Activated T-cell treated with anti-CD3 and anti-CD28 coated beads, Interleukin-2, amount 50 U/mL, for 48 hours (primary cell): ENCODE measurements at regions not wholly inside any gene's neighbourhood (a gene's known extent, or its start where the extent isn't known, plus 50 kb on each side); places are given as distances from the start of the nearest gene placed in this dataset.
"Not testable (repeated sequence)": the region's sequence is repeated elsewhere in the genome, so short reads cannot be mapped to it uniquely, and the experiment has no call there.

Experiments used
- DNase-seq, 2 experiments: peaks; one replicate each; pipeline ENCODE4 v3.0.0-alpha.2; 2020

- no peak for DNase-seq
Measured at GRCh38 chr16:27600381-27600780, 50.4 kb downstream of the KATNIP start.

- no peak for DNase-seq
Measured at GRCh38 chr16:27602103-27602502, 52.2 kb downstream of the KATNIP start.

GRCh38 chr16:27605500-27606106 lies 55.7 kb downstream of the KATNIP start:
- DNase-seq, result peak; percentile 19 to 23

- DNase-seq, result no peak
Measured at GRCh38 chr16:27611340-27611739, 61.4 kb downstream of the KATNIP start.

GRCh38 chr16:27613238-27613791 lies 63.4 kb downstream of the KATNIP start:
- no peak for DNase-seq

- DNase-seq, result no peak
Measured at GRCh38 chr16:27617665-27618064, 67.7 kb downstream of the KATNIP start.

- no peak for DNase-seq
Measured at GRCh38 chr16:27618165-27618564, 68.2 kb downstream of the KATNIP start.

- DNase-seq, result no peak
Measured at GRCh38 chr16:27618606-27619327, 68.8 kb downstream of the KATNIP start.

GRCh38 chr16:27620541-27620940 lies 70.6 kb downstream of the KATNIP start:
- no peak for DNase-seq

- DNase-seq, result no peak
Measured at GRCh38 chr16:27624154-27625049, 74.5 kb downstream of the KATNIP start.

- DNase-seq, result no peak
Measured at GRCh38 chr16:27625050-27625697, 75.2 kb downstream of the KATNIP start.

GRCh38 chr16:27627136-27627535 lies 77.2 kb downstream of the KATNIP start:
- DNase-seq, result no peak

GRCh38 chr16:27628241-27628942 lies 78.4 kb downstream of the KATNIP start:
- DNase-seq, result no peak

- not testable (repeated sequence) for DNase-seq
Measured at GRCh38 chr16:27628943-27629462, 79.1 kb downstream of the KATNIP start.

- no peak for DNase-seq
Measured at GRCh38 chr16:27632216-27632615, 82.3 kb downstream of the KATNIP start.

- DNase-seq, result no peak
Measured at GRCh38 chr16:27633221-27633620, 83.3 kb downstream of the KATNIP start.

- no peak for DNase-seq
Measured at GRCh38 chr16:27633721-27634120, 83.8 kb downstream of the KATNIP start.

GRCh38 chr16:27634779-27635178 lies 84.8 kb downstream of the KATNIP start:
- no peak for DNase-seq

GRCh38 chr16:27636453-27637240 lies 86.7 kb downstream of the KATNIP start:
- DNase-seq, result no peak

- no peak for DNase-seq
Measured at GRCh38 chr16:27638833-27639560, 89.1 kb downstream of the KATNIP start.
